Lower lobe of right lung (tissue), 2 donors: ENCODE measurements at regions not wholly inside any gene's neighbourhood (a gene's known extent, or its start where the extent isn't known, plus 50 kb on each side); places are given as distances from the start of the nearest gene placed in this dataset.

Experiments used
- ATAC-seq, 2 donors: fragments of 200-7000 bp; cut with Tn5 transposase; one replicate each; pipeline ENCODE4 v1.9.1; 2020 to 2022; ENCODE audit warnings: mild to moderate bottlenecking in 2 of 2, moderate library complexity in 2 of 2
- DNase-seq: peaks from one replicate; pipeline ENCODE4 v3.0.0-alpha.2; 2020
- H3K27ac ChIP-seq: fragments of 200-600 bp; one replicate; pipeline ENCODE4 v1.8.0; 2022
- H3K27me3 ChIP-seq: fragments of 200-600 bp; one replicate; pipeline ENCODE4 v1.8.0; 2022; ENCODE audit warnings: low read depth
- H3K36me3 ChIP-seq: fragments of 200-600 bp; one replicate; pipeline ENCODE4 v1.8.0; 2022; ENCODE audit warnings: mild to moderate bottlenecking
- H3K4me1 ChIP-seq: fragments of 200-600 bp; one replicate; pipeline ENCODE4 v1.8.0; 2022
- H3K4me3 ChIP-seq: fragments of 200-600 bp; one replicate; pipeline ENCODE4 v1.8.0; 2022; ENCODE audit warnings: mild to moderate bottlenecking
- H3K9me3 ChIP-seq: fragments of 200-600 bp; one replicate; pipeline ENCODE4 v1.8.0; 2022
- CTCF ChIP-seq: fragments of 200-600 bp; IDR thresholded peaks from one replicate; pipeline ENCODE4 v1.8.0; 2022; ENCODE audit warnings: antibody characterized with exemption, mild to moderate bottlenecking
- intact Hi-C: fragments of 100-400 bp; cut with DNase I; formaldehyde crosslinking; loops from one replicate; pipeline ENCODE4 v1.11.0; 2022
- donor health status: DM: no; HTN: yes; CAD: no; lungs with severe emphysema.

GRCh38 chr4:3849140-3849539 is 83.0 kb downstream of the ADRA2C start:
- intact Hi-C loops: no loop called here

DNA sequence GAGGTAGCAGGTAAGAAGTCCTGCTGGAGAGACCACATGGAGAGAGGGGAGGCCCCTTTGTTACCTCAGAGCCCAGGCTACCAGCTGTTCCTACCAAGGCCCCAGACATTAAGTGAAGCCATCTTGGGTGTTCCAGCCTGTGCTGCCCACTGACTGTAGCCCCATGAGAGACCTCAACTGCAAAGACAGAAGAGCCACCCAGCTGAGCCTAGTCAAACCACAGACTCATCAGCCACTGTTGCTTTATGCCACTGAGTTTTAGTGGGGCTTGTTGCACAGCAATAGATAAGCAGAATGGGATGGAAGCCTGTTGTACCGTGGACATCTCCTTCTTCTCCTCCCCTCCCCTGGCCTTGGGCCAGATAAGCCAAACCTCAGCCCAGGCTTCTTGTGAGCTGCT is 83.9 kb downstream of the ADRA2C start:
- no peak for TF ChIP-seq CTCF
- ATAC-seq (no peak), DNase-seq (no peak)
- Histone ChIP-seq H3K27me3 (peaks cover 14% of the 10 kb centered on the region), H3K4me1 (no peaks in the 10 kb centered on the region), H3K4me3 (no peak overlapping the region), H3K27ac (no peak overlapping the region), H3K9me3 (no peaks in the 10 kb centered on the region), H3K36me3 (no peaks in the 10 kb centered on the region)
- intact Hi-C loops: no loop called here

More at GRCh38 chr4:3849140-3849539, 83.0 kb downstream of the ADRA2C start:
- TF ChIP-seq CTCF: no peak
- ATAC-seq (no peak), DNase-seq (no peak)
- Histone ChIP-seq H3K4me3 (no peak overlapping the region), H3K36me3 (no peaks in the 10 kb centered on the region), H3K9me3 (no peaks in the 10 kb centered on the region), H3K27ac (no peak overlapping the region), H3K4me1 (no peaks in the 10 kb centered on the region), H3K27me3 (peaks cover 6% of the 10 kb centered on the region)

DNA sequence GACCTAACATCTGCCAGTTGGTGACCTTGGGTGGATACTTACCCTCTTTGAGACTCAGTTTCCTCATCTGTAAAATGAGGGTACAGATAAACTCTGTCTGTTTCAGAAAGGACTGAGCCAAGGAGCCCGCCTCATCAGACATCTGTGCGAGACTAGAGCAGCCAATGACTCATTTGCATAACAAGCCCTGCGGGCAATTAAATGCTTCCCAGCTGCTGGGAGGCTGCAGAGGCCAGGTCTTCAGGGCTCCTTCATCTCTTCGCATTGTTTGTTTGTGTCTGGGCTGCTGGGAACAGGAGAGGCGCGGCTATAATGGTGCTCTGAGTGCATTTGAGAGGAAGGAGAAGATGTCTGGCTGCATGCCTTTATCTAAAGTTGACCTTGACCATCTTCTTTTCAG is 85.0 kb downstream of the ADRA2C start:
- DNase-seq (no peak), ATAC-seq (no peak)
- intact Hi-C loops: no loop called here
- H3K36me3 ChIP-seq: no peaks in the 10 kb centered on the region
- no peaks in the 10 kb centered on the region for H3K9me3 ChIP-seq
- no peak overlapping the region for H3K27ac ChIP-seq
- peaks cover 24% of the 10 kb centered on the region for H3K27me3 ChIP-seq
- TF ChIP-seq CTCF: no peak
- H3K4me3 ChIP-seq: no peak overlapping the region
- no peaks in the 10 kb centered on the region for H3K4me1 ChIP-seq

GRCh38 chr4:3851881-3852280 is 85.7 kb downstream of the ADRA2C start:
- no peaks in the 10 kb centered on the region for H3K4me1 ChIP-seq
- ATAC-seq (no peak), DNase-seq (no peak)
- no peak for TF ChIP-seq CTCF
- no peak overlapping the region for H3K4me3 ChIP-seq
- no peak overlapping the region for H3K27ac ChIP-seq
- no peaks in the 10 kb centered on the region for H3K36me3 ChIP-seq
- intact Hi-C loops: no loop called here
- no peaks in the 10 kb centered on the region for H3K9me3 ChIP-seq
- H3K27me3 ChIP-seq: peaks cover 29% of the 10 kb centered on the region

- Histone ChIP-seq H3K4me1 (no peaks in the 10 kb centered on the region), H3K9me3 (no peaks in the 10 kb centered on the region), H3K27ac (no peak overlapping the region), H3K4me3 (no peak overlapping the region), H3K27me3 (peaks cover 29% of the 10 kb centered on the region), H3K36me3 (no peaks in the 10 kb centered on the region)
- intact Hi-C loops: no loop called here
- no peak for ATAC-seq
- no peak for TF ChIP-seq CTCF
- no peak for DNase-seq
These were observed 86.1 kb downstream of the ADRA2C start for GRCh38 chr4:3852309-3852708.

DNA sequence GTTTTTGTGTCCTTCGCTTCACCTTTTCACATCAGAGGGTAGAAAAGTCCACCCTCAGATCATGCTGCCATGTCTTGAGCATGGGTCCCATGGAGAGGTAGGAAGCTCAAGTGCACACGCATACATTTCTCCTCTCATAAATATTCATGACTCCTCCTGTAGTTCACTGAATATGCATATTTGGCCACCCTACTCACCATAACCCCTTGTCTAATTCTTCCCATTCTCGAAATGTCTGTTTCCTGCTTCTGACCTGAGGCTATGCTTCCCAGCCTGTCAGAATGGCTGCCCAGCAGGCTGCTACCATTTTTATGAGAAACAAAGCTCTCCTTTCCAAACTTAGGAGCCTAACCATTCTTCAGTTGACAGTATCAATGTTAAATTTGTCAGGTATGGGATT is 86.5 kb downstream of the ADRA2C start:
- Histone ChIP-seq H3K27ac (no peak overlapping the region), H3K27me3 (peaks cover 29% of the 10 kb centered on the region), H3K36me3 (no peaks in the 10 kb centered on the region), H3K4me3 (no peak overlapping the region), H3K9me3 (no peaks in the 10 kb centered on the region), H3K4me1 (no peaks in the 10 kb centered on the region)
- ATAC-seq: no peak
- TF ChIP-seq CTCF: no peak
- DNase-seq: no peak
- intact Hi-C loops: no loop called here
